GM19035 (cell line): ENCODE measurements at regions not wholly inside any gene's neighbourhood (a gene's known extent, or its start where the extent isn't known, plus 50 kb on each side); places are given as distances from the start of the nearest gene placed in this dataset.
"Not testable (repeated sequence)": the region's sequence is repeated elsewhere in the genome, so short reads cannot be mapped to it uniquely, and the experiment has no call there.

Experiments
- ATAC-seq: cut with Tn5 transposase; IDR thresholded peaks from one replicate; pipeline ENCODE4 v1.9.1; 2021; ENCODE audit not compliant: unreplicated experiment

DNA sequence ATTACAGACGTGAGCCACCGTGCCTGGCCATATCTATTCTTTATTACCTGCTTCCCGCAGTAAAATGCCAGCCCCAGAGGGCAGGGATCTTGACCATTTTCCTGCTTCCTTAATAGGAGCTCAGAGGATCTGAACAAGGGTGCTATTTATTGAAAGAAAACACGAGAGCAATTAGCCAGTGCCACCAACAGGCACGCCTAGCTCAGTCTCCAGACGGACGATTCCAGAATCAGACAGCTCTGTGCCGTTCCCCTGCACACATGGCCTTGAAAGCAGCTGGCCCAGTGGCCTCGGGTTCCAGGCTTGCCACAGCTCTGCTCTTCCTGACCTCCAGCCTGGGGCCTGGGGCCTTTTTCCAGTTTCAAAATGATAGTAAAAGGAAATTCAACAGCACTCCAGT lies 135.2 kb upstream of the RFLNA start:
- no peak for ATAC-seq

DNA sequence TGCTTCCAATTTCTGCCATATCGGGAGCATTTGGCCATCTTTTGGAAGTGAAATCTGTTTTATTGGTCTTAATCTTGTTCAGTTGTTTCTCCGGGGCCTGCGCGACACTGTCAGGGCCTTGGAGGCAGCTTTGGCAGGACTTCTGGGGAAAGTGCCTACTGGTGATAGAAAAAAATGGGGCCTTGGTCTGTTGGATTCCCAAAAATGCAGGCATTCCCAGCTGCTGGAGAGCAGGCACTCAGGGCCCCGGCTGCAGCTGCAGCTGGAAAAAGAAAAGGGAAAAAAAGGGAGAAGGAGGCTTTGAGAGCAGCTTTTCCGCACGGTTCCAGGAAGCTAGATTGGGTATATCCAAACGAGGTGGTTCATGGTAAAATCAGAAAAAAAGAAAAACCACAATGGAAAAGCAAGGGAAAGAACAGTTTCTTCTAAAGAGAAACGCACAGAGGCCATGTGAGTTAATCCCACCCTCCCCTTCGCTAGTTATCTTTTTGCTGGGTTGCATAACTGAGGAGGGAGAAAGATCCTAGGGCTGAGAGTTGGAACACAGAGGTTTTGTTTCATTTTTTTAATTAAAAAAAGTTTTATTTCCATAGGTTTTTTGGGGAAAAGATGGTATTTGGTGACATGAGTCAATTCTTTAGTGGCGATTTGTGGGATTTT lies 134.7 kb upstream of the RFLNA start:
- no peak for ATAC-seq

DNA sequence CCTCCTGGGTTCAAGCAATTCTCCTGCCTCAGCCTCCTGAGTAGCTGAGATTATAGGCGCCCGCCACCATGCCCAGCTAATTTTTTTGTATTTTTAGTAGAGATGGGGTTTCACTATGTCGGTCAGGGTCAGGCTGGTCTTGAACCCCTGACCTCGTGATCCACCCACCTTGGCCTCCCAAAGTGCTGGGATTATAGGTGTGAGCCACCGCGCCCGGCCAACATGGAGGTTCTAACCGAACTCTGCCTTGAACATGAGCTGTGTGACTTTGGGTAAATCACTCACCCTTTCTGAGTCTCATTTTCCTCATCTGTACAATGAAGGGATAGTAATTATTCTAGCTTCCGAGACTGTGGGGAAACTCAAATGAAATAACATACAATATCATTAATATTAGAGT lies 133.5 kb upstream of the RFLNA start:
- ATAC-seq = not testable (repeated sequence)

DNA sequence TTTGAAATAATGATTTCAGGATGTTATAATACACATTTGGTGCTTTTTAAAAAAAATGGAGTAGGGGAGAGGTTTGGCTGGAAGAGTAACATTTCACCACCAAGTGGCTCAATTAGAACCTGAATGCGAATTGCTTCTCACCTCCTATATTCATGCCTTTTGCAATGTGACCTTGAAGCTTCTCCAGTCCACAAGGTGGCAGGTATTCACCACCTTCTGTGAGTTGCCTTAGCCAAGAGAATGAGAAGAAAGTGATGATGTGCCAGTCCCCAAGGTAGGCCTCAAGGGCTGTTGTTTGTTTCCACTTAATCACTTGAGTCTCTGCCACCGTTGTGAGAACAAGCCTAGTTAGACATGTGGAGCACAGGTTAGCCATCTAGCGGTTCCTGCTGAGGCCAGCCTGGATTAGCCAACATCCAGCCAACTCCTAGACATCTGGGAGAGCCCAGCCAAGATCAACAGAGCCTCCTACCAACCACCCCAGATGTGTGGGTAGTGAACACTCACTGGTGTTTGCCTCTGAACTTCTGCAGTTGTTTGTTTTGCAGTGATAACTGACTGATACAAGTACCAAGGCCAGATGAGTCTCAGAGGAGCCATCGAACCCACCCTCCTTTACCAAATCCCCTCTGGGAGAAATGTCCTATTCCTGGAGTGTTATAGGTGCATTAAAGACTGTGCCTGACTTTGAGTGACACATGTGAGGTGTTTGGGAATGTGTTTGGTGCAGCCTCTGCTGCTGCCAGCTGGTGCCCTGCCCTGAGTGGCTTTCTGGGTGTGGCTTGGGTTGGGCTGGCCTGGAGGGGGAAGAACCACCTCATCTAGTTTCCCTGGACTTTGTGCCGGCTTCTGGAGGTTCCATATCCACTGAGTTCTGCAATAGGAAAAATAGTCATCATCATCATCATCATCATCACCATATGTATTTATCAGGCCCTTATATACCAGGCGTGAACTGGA lies 132.5 kb upstream of the RFLNA start:
- no peak for ATAC-seq

DNA sequence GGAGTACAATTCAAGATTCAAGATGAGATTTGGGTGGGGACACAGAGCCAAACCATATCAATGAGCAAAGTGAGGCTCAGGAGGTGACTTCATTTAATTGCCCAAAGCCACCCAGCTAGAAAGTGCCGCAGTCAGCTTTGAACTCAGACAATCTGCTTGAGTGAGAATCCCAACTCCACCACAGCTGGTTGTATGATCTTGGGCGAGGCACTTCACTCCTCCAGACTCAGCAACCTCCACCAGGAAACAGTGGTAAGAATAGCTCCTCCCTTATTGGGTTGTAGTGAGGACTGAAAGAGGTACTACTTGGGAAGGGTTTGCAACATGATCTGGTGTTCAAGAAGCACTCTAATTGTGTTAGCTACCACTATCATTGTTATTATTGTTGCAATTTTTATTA lies 129.2 kb upstream of the RFLNA start:
- no peak for ATAC-seq

DNA sequence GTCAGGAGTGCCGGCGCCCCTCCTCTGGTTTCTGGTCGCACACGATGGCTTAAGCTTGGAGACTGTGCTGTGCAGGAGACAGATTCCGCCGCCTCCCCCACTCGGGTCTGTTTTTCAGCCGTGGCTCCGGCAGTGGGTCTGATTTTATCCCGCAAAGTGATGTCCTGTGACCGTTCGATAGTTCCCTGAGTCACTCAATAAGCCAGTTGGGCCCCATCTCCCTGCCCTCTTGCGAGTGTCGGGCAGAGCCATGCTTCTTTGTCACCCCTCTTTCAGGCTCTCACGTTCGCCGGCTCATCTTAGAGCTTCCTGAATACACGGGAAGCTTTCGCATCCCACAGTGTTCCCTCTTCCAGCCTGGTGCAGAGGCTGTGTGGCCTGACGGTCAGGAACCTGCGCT lies 127.8 kb upstream of the RFLNA start:
- ATAC-seq = no peak

DNA sequence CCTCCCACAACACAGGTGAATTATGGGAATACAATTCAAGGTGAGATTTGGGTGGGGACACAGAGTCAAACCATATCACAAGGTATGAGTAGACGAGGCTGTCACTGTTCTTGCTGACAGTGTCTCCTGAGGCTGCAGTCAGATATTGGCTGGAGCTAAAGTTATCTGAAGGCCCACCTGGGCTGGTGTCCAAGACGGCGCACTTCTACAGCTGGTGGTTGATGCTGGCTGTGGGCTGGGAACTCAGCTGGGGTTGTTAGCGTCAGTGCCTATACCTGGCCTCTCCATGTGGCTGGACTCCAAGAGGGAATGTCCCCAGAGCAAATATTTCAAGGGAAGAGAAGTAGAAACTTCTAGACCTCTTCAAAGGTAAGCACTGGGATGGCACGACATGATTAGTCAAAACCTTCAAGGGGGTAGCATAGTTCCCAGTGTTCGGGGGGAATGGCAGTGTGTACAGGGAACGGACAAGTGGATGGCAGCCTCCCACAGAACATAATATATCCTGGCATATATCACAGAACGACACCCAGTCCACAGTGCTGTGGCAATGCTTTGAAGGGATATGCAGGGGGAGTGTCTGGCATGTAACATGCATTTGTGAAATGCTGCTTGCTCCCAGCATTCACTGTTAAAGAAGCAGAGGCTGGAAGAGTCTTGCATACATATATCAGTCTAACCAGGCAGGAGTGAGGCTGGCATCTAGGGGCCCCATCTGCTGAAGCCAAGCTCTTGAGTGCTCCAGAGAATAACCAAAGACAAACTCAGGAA lies 126.7 kb upstream of the RFLNA start:
- no peak for ATAC-seq

DNA sequence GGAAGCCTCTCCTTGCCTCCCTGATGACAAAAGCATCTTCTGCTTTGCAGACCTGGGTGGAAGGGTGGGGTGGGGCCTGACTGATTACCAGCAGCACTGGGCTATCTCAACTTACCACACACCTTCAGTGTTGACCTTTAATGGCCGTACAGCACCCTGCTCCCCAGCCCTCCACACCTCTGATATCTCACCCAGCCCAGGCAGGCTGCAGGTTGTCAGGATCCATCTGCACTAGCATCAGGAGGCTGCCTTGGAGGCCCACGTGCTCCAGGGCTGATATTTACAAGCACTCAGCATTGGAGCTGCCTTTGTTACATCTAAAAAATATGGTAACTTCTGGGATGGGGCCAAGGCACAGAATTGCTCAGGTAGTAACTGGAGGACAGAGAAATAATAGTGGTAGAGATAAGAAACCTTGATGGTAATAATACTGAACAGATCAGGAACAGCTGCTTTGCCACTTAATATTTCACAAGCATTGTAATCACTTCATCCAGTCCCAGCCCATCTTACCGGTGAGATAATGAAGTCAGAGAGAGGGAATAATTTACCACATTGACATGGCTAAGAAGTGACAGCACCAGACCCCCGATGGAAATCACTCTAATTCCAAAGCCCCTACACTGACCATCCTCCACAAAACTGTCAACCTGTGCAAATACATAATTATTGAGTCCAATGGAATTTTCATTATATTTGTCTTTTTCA lies 125.2 kb upstream of the RFLNA start:
- no peak for ATAC-seq

DNA sequence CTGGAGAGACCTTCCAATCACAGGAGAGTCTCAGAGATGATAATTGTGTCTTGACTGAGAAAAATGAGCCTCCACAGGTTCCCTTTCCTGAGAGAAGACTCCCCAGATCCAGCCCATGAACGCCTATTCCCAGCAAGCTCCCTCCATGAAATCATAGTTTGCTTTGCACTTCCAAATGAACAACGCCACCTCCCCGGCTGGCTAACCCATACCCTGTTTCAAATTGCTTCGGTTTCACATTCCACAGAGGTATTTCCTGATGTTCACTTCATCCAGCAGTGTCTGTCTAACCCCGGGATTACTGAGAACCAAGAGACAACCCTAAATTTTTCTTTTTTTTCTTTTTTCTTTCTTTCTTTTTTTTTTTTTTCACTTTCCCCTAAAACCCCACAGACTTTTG lies 124.1 kb upstream of the RFLNA start:
- ATAC-seq = no peak

DNA sequence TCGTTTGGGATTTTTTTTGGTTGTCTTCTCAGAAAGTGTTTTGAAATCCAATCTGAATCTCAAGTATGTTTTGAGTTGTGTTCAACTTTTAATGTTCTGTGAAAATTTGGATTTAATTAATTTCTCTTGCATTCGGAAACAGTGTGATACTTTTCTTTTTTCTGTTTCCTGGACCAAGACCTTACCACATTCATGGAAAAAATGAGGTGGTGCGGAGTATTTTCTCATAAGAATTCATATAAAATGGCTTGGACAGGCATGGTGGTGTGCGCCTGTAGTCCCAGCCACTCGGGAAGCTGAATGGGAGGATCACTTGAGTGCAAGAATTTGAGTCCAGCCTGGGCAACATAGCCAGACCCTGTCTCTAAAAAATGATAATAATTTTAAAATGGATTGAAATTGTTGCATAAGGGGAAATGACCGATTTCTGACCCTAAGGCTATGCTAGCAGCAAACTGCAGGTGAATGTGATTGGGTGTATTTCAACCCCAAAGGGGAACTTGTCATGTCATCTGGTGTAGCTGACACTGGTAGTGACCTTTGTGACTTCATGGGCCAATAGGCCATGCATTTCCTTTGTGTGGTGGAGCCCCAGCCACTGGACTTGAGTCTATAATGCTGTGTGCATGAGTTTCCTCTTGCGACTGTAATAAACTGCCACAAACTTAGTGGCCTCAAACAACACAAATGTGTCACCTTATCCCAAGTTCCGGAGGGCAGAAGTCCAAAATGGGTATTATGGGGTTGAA lies 123.5 kb upstream of the RFLNA start:
- no peak for ATAC-seq

DNA sequence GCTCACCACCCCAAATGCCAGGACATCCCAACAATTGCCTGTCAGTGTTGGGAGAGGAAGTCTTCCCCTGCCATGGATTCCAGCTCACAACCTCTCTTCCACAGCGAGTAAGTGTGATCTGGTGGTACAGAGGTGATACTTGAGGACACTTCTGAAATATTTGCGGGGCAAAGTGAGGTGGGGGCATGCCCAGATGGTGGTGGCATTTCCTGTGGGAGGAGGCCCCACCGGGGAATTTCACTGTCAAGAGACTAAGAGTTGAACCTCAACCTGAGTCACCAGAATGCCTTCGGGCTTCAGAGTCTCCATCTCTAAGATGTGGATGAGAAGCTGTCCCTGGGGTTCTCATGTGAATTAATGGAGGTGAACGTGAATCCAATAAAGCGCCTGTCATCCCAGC lies 122.3 kb upstream of the RFLNA start:
- ATAC-seq = no peak

DNA sequence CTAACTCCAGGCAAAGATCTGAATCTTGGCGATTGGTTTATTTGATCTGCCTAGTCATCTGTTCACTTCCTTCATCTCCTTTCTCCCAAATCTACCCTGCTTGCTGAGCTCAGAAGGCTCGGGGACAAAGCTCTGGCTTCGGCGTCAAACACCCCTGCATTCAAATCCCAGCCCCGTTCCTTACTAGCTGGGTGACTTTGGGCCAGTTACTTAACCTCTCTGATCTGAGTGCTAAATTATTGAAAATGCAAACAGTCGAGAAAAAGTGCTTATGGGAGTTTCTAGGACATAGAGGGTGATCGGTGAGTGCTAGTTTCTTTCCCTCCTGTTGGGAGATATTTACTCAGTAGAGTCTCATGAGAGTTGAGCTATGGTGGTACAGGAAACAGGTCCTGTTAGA lies 121.2 kb upstream of the RFLNA start:
- ATAC-seq = no peak

DNA sequence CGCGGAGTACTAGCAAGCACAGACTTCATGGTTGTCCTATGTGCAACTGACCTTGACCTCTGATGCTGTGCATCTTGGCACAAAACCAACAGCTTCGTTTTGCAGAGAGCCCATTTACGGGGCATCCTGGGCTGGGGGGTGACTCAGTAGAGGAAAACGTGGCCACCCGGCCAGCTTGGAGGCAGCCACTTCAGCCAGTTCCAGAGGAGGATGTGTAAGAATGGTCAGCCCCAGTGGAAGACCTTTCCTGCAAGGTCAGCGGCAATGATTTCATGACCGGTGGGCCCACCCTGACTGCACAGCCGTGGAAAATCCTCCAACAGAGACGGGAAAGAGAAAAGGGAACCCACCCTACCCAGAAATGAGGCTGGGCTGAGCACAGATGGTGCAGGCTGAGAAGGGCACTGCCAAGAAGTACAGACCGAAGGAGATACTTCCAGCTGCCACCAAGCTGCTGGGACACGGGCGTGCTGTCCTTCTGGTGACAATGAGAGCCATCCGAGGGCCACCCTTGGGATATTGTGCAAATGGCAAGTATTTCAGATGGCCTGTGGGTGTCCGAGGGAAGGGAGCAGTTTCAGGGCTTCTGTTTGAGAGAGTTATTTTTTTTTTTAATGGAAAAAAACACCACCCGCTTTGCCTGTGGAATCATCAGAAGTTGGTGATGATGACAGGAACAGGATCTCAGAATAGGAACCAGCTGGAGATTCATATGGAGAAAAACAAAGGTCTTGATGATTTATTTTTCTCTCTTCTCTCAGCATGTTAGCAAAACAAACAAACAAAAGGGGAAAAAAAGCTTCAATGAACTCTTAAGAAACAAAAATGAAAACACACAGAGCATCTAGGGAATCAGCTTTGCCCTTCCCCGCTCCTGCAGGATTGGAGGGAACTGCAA lies 120.2 kb upstream of the RFLNA start:
- no peak for ATAC-seq

DNA sequence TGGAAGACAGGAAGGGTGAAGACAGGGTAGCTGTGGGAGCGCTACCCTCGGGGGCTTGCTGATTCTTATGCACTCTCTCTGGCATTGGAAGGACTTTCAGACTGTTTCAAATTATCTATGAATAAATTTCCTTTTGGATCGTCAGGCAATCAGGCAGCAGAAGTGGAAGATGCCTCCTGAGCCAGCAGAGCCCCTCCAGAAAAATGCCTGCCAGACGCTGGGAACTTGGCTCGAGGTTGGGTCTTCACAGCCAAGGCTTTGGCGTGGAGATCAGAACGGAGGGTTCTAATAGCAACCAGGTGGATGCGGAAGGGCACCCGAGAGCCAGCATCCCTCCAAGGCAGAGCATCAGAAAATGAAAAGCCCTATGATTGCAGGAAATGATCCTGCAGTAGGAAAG lies 119.2 kb upstream of the RFLNA start:
- ATAC-seq = no peak

DNA sequence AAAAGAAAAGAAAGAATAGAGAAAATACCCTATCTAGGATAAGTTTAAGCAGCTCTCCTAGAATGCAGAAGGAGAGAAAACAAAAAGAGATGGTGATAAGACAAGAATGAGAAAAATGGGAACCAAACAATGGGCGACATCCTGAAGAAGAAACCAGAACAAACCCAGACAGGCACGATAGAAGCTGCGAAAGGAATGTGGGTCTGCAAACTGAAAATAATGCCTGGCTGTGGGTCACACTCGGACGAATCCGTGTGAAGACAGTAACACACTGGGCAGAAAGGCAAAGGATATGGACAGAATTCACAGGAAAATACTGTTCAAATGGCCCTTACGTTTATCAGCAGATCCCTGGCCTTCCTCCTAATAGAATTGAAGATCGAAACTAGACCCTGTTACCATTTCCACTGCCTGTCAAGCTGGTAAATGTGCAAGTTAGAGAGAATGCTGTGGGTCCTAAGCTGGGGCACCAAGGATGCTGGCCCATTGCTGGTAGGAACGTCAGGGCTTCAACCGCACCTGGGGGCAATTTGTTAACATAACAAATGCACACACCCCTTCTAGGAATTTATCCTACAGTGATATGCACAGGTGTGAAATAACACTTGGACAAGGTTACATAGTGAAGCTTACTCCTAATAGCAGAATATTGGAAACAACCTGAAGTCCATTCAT lies 117.5 kb upstream of the RFLNA start:
- no peak for ATAC-seq

DNA sequence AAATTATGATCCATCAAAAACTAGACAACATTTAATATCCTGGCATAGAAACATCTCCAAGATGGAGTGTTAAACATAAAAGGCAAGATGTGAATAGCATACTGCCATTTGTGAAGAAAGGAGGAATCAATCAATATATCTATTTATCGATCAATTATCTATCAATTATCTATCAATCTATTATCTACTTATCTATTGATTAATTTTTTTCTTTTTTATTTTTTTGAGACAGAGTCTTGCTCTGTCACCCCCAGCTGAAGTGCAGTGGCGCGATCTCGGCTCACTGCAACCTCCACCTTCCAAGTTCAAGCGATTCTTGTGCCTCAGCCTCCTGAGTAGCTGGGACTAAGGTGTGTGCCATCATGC lies 117.0 kb upstream of the RFLNA start:
- no peak for ATAC-seq

DNA sequence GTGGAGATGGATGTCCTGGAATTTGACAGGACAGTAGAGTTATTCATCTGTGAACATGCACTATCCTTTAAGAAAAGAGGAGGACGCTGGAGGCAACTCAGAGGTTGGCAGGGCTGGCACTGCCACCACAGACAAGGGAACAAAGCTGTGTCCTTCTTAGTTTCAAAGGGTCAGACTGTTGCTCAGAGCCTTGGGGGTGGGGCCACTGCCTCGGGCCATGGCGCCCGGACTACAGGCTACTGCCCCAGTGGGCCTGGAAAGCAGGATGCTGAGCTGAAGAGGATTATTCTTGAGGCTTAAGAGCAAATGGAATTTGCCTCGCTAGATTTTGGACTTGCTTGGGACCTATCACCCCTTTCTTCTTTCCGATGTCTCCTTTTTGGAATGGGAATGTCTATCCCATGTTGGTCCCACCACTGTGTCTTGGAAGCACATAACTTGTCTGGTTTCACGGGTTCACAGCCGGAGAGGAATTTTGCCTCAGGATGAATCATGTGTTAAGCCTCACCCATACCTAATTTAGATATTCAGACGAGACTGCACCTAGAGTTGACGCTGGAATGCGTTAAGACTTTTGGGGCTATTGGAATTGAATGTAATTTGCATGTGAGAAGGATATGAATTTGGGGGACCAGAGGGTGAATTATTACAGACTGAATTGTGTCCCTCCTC lies 114.8 kb upstream of the RFLNA start:
- no peak for ATAC-seq

DNA sequence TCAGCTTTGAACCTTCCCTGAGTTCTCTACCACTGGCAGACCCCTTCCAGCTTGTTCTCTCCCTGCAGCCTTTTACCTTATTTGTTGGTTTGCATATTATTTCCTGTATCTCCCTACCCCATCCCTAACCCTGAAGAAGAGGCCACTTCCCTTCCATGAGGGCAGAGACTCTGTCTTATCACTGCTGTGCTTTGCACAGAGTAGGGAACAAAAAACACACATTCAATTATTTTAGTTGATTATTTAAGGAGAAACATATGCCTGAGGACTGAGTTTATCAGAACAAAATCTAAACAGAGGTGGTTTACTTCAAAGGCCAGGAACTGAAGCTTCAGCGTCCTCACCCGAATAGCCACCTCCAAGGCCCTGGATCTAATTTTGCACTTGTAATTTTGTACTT lies 111.7 kb upstream of the RFLNA start:
- no peak for ATAC-seq
